Medulla oblongata (tissue), 1 donor: ENCODE measurements at regions not wholly inside any gene's neighbourhood (a gene's known extent, or its start where the extent isn't known, plus 50 kb on each side); places are given as distances from the start of the nearest gene placed in this dataset.

Experiments
- DNase-seq: peaks from one replicate; pipeline ENCODE4 v3.0.0-alpha.2; 2015; ENCODE audit errors: extremely low spot score

DNA sequence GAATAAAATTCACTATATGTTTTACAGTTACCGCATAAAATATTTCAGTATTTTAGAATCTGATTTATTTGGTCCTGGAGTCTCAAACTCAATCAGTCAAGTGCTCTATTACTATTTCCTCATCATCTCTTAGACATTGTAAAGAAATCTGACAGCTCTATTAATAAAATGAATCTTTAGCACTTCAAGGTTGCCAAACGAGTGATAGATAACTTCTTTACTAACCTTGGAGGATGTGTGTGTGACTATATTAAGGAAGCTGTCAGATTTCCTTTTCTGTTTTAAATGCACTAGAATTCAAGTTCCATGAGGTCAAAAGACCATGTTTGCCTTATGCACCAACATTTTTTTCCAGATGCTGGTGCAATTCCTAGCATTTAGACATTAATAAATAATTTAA, 389.8 kb upstream of the AZI2 start:
- DNase-seq, result no peak

- DNase-seq, result no peak
These were observed 391.0 kb upstream of the AZI2 start for GRCh38 chr3:28739647-28740046.

GRCh38 chr3:28743271-28743670, 394.6 kb upstream of the AZI2 start:
- DNase-seq, result no peak

- DNase-seq, result no peak
These were observed 395.2 kb upstream of the AZI2 start for GRCh38 chr3:28743831-28744230.

DNA sequence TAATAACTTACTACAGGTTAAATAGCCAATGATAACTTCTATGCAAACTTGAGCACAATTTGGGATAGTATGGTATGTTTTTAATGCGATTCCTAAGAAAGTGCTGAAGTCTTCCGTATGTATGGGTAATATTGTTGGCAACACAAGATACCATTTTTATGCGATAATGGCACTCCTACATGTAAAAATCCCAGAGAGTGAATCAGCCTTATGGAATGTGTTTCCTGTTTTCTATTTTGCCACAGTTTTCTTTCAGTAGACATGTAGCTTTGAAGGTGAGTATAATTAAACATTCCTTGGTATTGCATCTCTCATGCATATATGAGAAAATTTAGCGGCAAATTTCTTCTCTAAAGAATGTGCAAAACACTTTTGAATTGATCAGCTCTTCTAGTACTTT, 396.8 kb upstream of the AZI2 start:
- no peak for DNase-seq

DNA sequence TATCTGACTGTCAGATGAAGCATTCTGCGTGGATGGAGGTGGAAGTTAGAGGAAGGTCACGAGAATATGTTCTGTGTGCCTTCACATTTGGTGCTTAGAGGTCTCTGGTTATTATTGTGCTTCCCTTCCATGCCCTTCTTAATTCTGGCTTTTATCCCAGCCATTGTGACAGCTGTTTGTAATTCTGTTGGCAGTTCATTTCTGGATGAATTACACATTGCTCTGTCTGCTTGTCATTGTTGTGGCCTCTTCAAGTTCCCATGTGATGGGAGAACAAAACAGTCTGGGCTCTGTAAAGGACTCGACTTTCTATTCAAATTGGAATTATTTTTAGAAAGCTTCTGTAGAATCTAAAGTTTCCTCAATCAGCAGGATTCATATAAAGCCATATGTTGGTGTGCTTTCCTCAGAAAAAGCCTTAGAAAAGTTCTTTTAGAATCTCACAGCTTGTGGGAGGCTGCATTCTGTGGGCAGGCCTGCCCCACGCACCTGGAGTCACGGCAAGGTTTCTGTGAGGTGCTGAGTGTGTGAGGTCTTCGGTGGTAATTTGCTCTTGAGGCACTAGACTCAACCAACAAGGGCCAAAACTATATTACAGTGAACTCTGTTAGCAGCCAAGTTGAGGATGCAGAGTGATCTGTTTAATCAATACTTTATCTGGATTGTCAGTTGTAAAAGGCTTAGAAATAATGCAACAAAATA, 397.4 kb upstream of the AZI2 start:
- DNase-seq, result peak; percentile 27

- DNase-seq, result no peak
These were observed 398.4 kb upstream of the AZI2 start for GRCh38 chr3:28746990-28747389.

DNA sequence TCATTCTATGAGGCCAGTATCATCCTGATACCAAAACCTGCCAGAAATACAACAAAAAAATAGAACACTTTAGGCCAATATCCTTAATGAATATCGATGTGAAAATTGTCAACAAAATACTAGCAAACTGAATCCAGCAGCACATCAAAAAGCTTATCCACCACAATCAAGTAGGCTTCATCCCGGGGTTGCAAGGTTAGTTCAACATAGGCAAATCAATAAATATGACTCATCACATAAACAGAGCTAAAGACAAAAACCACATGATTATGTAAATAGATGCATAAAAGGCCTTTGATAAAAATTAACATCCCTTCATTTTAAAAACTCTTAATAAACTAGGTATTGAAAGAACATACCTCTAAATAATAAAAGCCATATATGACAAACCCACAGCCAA, 403.2 kb upstream of the AZI2 start:
- DNase-seq, result no peak

- no peak for DNase-seq
These were observed 403.7 kb upstream of the AZI2 start for GRCh38 chr3:28752290-28752689.

DNA sequence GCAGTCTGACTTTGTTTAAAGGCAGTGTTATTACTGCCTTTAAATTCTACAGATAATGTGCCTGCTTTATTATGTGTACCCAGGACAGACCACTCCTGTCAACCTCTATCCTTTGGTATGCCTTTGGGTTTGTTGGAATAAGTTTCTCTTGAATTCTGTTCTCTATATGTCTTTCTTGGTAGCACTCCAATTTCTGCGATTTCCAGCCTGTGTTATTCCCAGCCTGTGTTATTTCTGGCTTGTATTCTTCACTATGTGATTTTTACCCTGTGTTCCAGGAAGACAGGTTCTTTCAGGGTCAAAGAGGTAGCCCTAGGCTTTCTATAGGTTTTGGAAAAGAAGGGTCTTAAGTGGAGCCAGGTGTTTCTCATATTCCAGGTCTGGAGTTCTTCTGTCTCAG, 407.4 kb upstream of the AZI2 start:
- no peak for DNase-seq

GRCh38 chr3:28758115-28758514, 409.5 kb upstream of the AZI2 start:
- DNase-seq, result no peak

- DNase-seq, result no peak
These were observed 412.8 kb upstream of the AZI2 start for GRCh38 chr3:28761375-28761774.

- no peak for DNase-seq
These were observed 416.6 kb upstream of the AZI2 start for GRCh38 chr3:28765194-28765593.

DNA sequence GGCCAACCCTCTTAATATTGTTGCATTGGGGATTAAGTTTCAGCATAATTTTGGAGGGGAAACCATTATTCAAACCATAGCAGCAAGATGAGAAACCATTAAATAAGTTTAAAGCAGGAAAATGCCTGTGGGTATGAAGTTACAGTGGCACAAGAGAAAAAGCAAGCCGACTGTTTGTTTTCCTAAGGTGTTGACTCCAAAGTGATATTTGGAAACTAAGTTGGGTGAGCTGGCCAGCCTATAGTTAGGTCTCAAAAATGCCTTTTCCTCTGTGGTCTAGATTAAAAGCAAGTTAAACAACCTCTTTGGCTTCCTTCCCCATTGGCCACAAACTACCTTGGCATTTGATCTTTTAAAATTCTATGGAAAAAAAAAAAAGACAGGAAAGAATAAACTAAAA, 419.8 kb upstream of the AZI2 start:
- DNase-seq, result no peak

GRCh38 chr3:28777806-28778475, 429.3 kb upstream of the AZI2 start:
- no peak for DNase-seq

GRCh38 chr3:28780480-28780879, 431.9 kb upstream of the AZI2 start:
- no peak for DNase-seq

DNA sequence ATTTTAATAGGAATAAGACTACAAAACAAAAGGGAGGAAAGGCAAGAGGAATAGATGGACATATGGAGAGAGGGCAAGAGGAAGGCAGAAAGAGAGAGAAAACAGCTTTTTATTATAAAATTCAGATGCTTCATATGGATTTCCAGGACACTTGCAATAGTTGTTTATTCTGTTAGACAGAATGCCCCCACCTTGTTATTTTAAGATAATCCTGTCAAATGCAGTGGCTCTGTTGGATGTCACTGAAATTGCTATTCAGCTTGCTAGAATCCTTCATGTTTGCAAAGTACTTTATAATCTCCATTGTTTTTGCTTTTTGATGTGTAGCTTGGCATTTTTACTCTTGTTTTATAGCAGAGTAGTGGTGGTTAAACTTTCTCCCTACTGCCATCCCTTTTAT, 432.4 kb upstream of the AZI2 start:
- no peak for DNase-seq

GRCh38 chr3:28786446-28786845, 437.8 kb upstream of the AZI2 start:
- no peak for DNase-seq

GRCh38 chr3:28788571-28788970, 439.9 kb upstream of the AZI2 start:
- DNase-seq, result no peak

DNA sequence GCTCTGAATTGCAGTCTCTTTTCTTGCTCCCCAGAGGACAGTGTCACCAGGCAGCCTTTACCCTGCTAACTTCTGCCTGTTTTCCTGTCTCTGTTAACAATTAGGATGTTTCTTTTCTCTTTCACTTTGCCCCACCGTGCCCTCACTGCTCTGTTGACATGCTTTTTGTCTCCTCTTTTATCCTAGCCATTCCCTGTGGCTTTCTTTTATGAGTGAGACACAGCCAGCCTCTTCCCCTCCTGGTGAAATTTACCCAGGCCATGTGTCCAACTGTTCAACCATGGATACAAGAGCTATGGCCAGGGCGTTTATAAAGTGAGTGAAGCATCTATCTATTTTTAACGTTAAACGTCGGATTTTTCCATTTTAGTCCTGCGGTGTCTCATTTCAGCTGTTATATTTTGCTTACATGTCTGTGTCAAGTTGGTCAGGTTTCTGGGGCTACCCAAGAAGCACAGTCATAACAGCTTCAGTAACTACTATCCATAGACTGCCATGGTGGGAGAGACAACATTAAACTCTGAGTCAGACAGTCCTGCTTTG, 443.2 kb upstream of the AZI2 start:
- peak; percentile 3 for DNase-seq

GRCh38 chr3:28792604-28793003, 444.0 kb upstream of the AZI2 start:
- no peak for DNase-seq

- DNase-seq, result no peak
These were observed 450.5 kb upstream of the AZI2 start for GRCh38 chr3:28799084-28799483.

DNA sequence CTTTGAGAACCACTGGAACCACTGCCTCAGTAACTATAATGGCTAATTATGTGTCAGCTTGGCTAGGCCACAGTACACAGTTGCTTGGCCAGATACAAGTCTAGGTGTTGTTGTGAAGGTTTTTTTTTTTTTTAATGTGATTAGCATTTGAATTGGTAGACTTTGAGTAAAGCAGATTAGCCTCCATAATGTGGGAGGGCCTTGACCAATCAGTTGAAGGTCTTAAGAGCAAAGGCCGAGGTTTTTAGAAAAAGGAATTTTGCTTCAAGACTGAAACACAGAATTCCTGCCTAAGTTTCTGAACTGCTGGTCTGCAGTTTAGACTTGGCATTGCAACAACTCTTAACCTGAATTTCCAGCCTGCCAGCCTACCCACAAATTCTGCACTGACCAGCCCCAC, 451.6 kb upstream of the AZI2 start:
- DNase-seq, result no peak

GRCh38 chr3:28808068-28808467, 459.4 kb upstream of the AZI2 start:
- DNase-seq, result no peak
